Activated CD4-positive, alpha-beta T cell treated with anti-CD3 and anti-CD28 coated beads for 1 hour (primary cell): ENCODE measurements at regions not wholly inside any gene's neighbourhood (a gene's known extent, or its start where the extent isn't known, plus 50 kb on each side); places are given as distances from the start of the nearest gene placed in this dataset.
"Not testable (repeated sequence)": the region's sequence is repeated elsewhere in the genome, so short reads cannot be mapped to it uniquely, and the experiment has no call there.

Experiments used
- DNase-seq: peaks from one replicate; pipeline ENCODE4 v3.0.0-alpha.2; 2020

GRCh38 chr7:156050636-156051569, 238.6 kb upstream of the SHH start:
- no peak for DNase-seq

- no peak for DNase-seq
Observed at GRCh38 chr7:156049366-156049765, 237.1 kb upstream of the SHH start.

DNA sequence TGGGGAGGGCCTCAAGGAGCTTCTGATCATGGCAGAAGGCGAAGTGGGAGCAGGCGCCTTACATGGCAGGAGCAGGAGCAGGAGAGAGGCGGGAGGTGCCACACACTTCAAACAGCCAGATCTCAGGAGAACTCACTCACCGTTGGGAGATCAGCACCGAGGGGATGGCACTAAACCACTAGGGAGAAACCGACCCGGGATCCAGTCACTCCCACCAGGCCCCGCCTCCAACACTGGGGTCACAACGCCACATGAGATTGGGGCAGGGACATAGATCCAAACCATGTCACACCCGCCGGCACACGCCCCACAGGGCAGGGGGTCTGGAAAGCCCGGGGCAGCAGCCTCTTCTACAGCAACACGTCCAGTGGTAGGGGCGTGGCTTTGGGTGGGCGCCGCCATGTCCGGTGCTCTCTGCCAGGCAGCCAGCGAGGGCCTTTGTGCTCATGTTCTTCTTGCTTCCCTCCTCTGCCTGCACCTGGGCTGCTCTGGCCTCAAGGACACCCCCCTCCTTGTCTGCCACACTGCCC, 233.8 kb upstream of the SHH start:
- DNase-seq, result no peak

- DNase-seq, result no peak
Observed at GRCh38 chr7:156043416-156044178, 231.3 kb upstream of the SHH start.

GRCh38 chr7:156041398-156041797, 229.1 kb upstream of the SHH start:
- DNase-seq, result no peak

- no peak for DNase-seq
Observed at GRCh38 chr7:156039971-156040677, 227.9 kb upstream of the SHH start.

GRCh38 chr7:156039194-156039593, 226.9 kb upstream of the SHH start:
- DNase-seq, result no peak

GRCh38 chr7:156038345-156038744, 226.1 kb upstream of the SHH start:
- no peak for DNase-seq

DNA sequence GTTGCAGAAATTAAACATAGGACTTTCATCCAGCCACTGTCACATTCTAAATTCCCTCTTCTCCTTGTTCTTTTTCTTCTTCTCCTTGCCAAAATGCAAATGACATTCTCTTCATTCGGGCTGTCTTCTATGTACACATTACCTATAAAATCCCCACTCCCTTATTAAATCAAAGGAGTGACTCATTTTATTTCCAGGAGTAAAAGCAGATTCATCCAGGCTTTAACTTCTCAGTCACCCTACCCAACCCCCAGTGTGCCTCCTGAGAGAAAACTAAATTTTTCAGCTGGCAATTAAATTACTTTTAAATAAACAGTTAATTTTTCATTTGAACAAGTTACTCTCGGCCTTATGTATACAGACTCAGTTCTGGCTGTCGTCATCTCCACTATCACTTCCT, 223.9 kb upstream of the SHH start:
- DNase-seq, result no peak

DNA sequence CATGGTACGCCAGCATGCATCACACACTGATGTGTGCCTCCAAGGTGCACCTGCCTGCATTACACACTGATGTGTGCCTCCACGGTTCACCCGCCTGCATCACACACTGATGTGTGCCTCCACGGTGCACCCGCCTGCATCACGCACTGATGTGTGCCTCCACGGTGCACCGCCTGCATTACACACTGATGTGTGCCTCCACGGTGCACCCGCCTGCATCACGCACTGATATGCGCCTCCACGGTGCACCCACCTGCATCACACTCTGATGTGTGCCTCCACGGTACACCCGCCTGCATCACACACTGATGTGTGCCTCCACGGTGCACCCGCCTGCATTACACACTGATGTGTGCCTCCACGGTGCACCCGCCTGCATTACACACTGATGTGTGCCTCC, 223.1 kb upstream of the SHH start:
- not testable (repeated sequence) for DNase-seq

DNA sequence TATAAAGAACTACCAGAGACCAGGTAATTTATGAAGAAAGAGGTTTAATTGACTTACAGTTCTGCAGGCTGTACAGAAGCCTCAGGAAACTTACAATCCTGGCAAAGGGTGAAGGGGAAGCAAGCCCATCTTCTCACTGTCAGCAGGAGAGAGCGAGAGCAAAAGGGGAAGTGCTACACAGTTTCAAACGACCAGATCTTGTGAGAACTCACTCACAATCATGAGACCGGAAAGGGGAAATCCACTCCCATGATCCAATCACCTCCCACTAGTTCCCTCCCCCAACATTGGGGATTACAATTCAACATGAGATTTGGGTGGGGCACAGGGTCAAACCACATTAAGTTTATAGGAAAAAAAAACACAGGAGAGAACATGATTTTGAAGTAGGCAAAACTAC, 222.1 kb upstream of the SHH start:
- DNase-seq, result no peak

- DNase-seq, result no peak
Observed at GRCh38 chr7:156032973-156033372, 220.7 kb upstream of the SHH start.

- no peak for DNase-seq
Observed at GRCh38 chr7:156031679-156032478, 219.6 kb upstream of the SHH start.

GRCh38 chr7:156029460-156030007, 217.3 kb upstream of the SHH start:
- DNase-seq, result no peak

DNA sequence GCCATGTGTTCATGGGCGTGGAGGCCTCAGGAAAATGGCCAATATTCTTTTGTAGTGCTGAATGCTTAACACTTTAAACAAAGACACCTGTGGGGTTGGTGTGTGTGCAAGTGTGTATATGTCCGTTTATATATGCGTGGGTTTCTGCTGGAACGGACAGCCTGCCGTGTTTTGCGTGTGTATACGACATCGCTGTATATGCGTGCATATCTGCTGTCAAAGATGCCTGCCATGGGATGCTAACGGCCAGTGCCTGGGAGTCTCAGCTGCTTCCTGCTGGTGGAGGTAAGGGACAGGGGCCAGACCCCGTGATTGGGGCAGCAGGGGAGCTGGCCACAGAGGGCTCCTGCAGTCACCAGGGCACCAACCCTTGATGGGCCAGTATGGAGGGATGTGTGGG, 216.3 kb upstream of the SHH start:
- no peak for DNase-seq

- DNase-seq, result no peak
Observed at GRCh38 chr7:156027821-156028220, 215.6 kb upstream of the SHH start.

- DNase-seq, result no peak
Observed at GRCh38 chr7:156026603-156027002, 214.3 kb upstream of the SHH start.

- DNase-seq, result no peak
Observed at GRCh38 chr7:156026076-156026600, 213.9 kb upstream of the SHH start.

GRCh38 chr7:156025675-156026074, 213.4 kb upstream of the SHH start:
- DNase-seq, result no peak

- no peak for DNase-seq
Observed at GRCh38 chr7:156024201-156024600, 211.9 kb upstream of the SHH start.
